IPS-18a (cell line): ENCODE measurements at regions not wholly inside any gene's neighbourhood (a gene's known extent, or its start where the extent isn't known, plus 50 kb on each side); places are given as distances from the start of the nearest gene placed in this dataset.

Experiments
- H3K27ac ChIP-seq: one replicate; pipeline ENCODE4 v1.5.1; 2013; ENCODE audit warnings: low read length
- H3K27me3 ChIP-seq: one replicate; pipeline ENCODE4 v1.6.1; 2013; ENCODE audit warnings: mild to moderate bottlenecking, low read length; ENCODE audit not compliant: control insufficient read depth, insufficient read depth
- H3K36me3 ChIP-seq: one replicate; pipeline ENCODE4 v1.6.1; 2013; ENCODE audit warnings: low read depth, low read length; ENCODE audit not compliant: control insufficient read depth
- H3K4me1 ChIP-seq: one replicate; pipeline ENCODE4 v1.6.1; 2013; ENCODE audit warnings: low read depth, low read length; ENCODE audit not compliant: control insufficient read depth
- H3K4me3 ChIP-seq: one replicate; pipeline ENCODE4 v1.5.1; 2013; ENCODE audit warnings: low read length
- H3K9ac ChIP-seq: one replicate; pipeline ENCODE4 v1.6.1; 2013; ENCODE audit warnings: mild to moderate bottlenecking, low read length, moderate library complexity
- H3K9me3 ChIP-seq: one replicate; pipeline ENCODE4 v1.6.1; 2013; ENCODE audit warnings: low read depth, low read length; ENCODE audit not compliant: control insufficient read depth

DNA sequence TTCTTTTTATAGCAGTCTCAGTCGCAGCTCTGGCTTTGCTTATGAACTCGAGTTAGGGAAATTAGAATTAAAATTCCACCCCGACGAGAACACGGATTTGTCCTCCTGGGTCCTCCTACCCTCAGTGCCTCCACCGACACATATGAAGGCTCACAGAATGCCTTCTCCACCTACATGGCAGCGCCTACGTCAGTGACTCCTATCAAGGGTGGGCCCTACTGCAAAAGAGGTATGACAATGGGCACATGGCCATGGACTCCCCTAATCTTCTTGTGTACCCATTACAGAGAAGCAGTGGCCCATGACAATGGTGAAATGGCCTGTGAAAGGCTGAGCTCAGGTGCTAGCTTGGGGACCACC is 173.0 kb upstream of the TLE3 start:
- no peaks in the 10 kb centered on the region for H3K36me3 ChIP-seq
- H3K9ac ChIP-seq, result no peak overlapping the region
- no peaks in the 10 kb centered on the region for H3K9me3 ChIP-seq
- H3K27me3 ChIP-seq, result no peaks in the 10 kb centered on the region
- H3K4me1 ChIP-seq, result peaks cover 6% of the 10 kb centered on the region
- no peak overlapping the region for H3K4me3 ChIP-seq
- no peak overlapping the region for H3K27ac ChIP-seq

DNA sequence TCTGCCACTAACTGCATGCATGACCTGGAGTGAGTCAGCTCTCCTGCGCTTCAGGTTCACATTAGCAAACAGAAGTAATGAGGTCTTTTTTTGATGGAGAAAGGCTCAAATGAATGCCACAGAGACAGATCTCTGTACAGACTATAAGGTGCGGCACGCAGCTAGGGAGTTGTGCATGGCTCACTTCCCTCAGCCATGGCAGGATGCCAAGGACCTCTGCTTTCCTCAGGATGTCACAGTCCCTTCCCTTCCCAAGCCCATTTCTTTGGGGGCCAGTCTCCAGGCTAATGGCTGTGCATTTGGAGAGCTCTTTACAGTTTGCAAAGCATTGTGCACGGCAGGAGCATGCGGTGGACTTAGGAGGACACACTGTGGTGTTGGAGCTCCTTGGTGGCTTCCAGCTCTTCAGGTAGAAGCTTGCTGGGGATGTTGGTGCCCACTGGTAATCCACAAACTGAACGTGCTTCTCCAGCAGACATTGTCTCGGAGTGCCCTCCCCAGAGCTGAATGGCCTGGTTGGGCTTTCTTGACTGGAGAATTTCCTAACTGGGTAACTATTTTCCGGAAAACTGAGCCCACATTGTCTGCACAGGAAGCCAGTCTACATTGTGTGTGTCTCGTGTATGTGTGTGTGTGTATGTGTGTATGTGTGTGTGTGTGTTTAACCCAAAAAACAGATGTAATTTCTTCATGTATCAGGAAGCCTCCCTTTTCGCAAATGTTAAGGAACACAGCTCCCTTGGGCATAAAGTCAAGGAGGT is 172.5 kb upstream of the TLE3 start:
- no peaks in the 10 kb centered on the region for H3K27me3 ChIP-seq
- peaks cover 6% of the 10 kb centered on the region for H3K4me1 ChIP-seq
- no peak overlapping the region for H3K27ac ChIP-seq
- no peak overlapping the region for H3K9ac ChIP-seq
- no peaks in the 10 kb centered on the region for H3K9me3 ChIP-seq
- no peak overlapping the region for H3K4me3 ChIP-seq
- H3K36me3 ChIP-seq, result no peaks in the 10 kb centered on the region

DNA sequence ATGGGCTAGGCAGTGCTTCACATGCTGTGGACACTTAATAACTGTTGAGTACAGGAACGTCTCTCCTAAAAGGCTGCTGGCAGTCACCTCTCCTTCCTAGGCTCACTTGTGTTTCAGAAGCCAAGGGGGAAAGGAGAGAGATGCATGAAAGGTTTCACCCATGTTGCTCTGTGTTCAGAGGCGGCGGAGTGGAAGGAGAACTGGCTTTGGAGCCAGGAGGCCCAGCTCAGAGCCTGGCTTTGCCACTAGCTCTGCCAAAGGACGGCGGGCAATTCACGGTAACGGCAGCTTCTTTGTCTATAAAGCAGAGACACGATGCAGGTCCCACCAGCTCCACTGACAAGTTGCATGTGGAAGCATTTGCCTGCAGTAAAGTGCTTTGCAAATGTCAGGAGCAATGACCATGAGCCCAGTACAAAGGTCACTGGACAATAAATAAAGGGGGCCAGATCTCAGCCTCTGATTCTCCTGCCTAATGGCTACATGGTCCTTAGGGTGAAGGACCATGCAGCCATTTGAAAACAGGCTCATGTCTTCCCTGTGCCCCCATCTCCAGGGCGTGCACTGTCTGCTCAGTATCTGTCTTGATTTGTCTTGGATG is 171.7 kb upstream of the TLE3 start:
- Histone ChIP-seq H3K9ac (no peak overlapping the region), H3K36me3 (no peaks in the 10 kb centered on the region), H3K4me3 (no peak overlapping the region), H3K27me3 (no peaks in the 10 kb centered on the region), H3K27ac (no peak overlapping the region), H3K4me1 (peaks cover 6% of the 10 kb centered on the region), H3K9me3 (no peaks in the 10 kb centered on the region)

DNA sequence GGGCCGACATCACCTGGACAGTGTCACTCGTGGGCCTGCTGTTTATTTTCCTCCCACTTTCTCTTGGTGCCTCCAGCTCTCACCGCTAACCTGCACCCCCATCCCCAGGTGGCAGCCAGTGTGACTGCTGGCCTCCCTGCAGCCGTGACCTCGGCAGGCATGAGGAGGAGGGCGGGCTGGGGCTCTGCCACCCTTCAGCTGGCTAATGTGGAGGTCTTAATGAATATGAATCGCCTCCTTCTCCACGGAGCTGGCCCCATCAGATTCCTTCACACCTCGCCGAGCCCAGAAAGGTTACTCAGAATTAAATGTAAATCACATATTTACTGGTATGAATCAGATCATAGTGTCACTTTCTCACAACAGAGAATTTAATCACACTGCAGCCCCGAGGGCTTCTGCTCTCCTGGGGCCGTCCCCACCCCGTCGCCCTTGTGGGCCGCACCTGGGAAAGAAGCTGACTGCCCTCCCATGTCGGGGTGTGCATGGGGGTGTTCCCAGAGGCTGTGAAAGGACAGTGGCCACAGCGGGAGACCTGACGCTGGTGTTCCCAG is 171.1 kb upstream of the TLE3 start:
- H3K4me1 ChIP-seq, result peaks cover 10% of the 10 kb centered on the region
- no peak overlapping the region for H3K9ac ChIP-seq
- no peak overlapping the region for H3K4me3 ChIP-seq
- no peak overlapping the region for H3K27ac ChIP-seq
- H3K36me3 ChIP-seq, result no peaks in the 10 kb centered on the region
- no peaks in the 10 kb centered on the region for H3K27me3 ChIP-seq
- no peaks in the 10 kb centered on the region for H3K9me3 ChIP-seq

DNA sequence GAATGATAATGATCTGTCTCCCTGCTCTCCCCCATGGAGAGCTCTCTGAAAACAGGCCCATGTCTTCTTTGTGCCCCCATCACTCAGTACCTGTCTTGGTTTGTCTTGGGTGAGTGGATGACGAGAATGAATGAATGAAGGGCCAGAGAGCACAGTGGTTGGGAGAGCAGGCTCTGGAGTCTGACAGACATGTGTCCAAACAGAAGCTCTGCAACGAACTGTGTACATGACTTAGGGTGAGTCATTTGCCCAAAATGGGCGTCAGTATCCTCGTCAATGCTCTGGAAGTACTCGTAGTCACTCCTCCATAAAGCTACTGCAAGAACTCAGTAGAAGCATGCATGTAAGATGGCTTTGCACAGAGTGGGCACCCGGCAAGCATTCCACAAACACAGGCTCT is 170.2 kb upstream of the TLE3 start:
- Histone ChIP-seq H3K36me3 (no peaks in the 10 kb centered on the region), H3K4me1 (peaks cover 14% of the 10 kb centered on the region), H3K27ac (no peak overlapping the region), H3K9ac (no peak overlapping the region), H3K9me3 (no peaks in the 10 kb centered on the region), H3K27me3 (no peaks in the 10 kb centered on the region), H3K4me3 (no peak overlapping the region)

DNA sequence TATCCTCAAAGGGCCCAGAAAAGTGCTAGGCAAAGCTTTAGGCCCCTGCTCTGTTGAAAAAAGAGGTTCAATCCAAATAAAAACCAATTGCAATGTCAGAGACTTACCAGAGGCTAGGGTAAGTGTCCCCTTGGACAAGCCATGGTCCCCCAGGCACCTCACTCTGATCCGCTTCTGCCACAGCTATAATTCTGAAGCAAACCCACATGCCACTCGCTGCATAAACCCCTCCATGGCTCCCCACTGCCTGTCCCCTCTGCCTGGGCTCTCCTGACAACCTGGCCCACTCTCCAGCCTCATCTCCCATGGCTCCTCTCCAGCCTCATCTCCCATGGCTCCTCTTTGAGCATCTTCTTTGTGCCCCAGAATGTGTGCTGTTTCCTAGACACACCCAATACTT is 169.6 kb upstream of the TLE3 start:
- Histone ChIP-seq H3K27ac (no peak overlapping the region), H3K9me3 (no peaks in the 10 kb centered on the region), H3K9ac (no peak overlapping the region), H3K4me3 (no peak overlapping the region), H3K4me1 (peaks cover 14% of the 10 kb centered on the region), H3K36me3 (no peaks in the 10 kb centered on the region), H3K27me3 (no peaks in the 10 kb centered on the region)

DNA sequence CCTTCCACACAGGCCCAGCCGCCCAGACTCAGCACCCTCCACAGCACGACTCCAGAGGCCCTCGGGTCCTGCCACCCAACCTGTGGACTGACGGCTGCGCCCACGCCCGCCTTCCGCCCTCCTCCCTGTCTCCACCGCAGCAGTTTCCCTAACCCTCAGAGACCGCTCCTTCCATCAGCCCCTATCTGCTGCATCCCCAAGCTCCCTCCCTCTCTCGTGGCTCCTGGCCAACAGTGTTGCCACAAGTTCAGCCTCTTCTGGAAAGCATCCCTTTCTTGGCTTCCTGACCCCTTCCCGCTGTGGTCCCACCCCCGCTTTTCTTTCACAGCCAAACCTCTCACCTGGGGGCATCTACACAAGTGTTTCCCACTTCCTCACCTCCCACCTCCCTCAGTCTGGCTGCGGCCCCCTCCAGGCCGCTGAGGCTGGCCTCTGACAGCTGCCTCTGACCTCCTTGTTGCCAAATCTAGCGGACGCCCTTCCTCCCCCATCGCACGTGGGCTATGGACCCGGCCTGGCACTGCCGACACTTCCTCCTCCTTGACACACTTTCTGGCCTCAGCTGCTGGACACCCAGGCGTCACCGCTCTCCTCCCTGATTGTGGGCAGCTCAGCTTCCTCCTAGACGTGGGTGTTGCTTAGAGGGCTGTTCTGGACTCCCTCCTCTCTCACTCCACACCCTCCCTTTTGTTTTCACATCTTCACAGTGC is 168.8 kb upstream of the TLE3 start:
- no peak overlapping the region for H3K4me3 ChIP-seq
- H3K9ac ChIP-seq, result no peak overlapping the region
- H3K27ac ChIP-seq, result no peak overlapping the region
- peaks cover 10% of the 10 kb centered on the region for H3K4me1 ChIP-seq
- H3K36me3 ChIP-seq, result no peaks in the 10 kb centered on the region
- no peaks in the 10 kb centered on the region for H3K9me3 ChIP-seq
- H3K27me3 ChIP-seq, result no peaks in the 10 kb centered on the region

DNA sequence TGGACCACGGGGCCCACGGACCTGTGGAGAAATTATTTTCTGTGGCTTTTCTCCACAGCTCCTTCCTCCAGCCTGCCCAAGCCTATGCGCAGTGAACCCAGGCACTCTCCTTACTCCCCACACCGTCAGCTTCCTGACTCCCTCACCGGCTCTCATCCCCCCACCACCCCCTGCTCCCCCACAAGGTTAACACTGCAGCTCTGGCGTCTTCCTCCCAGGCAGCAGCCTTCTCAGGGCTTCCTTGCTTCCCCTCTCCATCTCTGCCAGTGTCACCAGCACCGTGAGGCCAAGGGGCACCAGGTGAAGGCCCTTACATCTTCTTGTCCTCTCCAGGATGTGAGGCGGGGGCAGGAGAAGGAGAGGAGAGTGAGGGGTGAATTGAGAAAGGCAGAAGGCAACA is 168.3 kb upstream of the TLE3 start:
- H3K4me1 ChIP-seq, result peaks cover 8% of the 10 kb centered on the region
- no peak overlapping the region for H3K9ac ChIP-seq
- H3K27ac ChIP-seq, result no peak overlapping the region
- H3K4me3 ChIP-seq, result no peak overlapping the region
- no peaks in the 10 kb centered on the region for H3K9me3 ChIP-seq
- no peaks in the 10 kb centered on the region for H3K27me3 ChIP-seq
- no peaks in the 10 kb centered on the region for H3K36me3 ChIP-seq

DNA sequence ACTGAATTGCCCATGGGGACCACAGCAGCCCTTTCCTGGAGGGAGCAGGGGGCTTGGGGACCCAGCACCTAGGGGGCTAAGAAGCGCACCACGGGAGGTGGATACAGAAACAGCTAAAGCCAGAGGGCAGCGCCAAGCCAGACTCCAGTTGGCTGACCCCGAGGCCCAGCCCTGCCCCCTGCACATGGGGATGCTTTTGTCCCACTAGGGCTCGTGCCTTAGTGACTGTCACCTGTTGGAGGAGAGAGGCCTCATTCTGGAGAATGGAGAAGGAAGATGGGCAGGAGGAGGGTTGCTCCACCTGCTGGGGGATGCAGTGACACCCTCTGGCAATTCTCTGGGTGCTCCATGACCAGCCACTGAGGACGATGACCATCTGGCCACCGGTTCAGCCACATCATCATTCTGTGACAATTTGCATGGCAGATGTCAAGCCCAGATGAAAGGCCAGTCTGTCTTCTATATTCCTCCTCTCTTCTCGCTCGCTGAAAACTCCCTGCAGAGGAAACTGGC is 167.8 kb upstream of the TLE3 start:
- H3K9ac ChIP-seq, result no peak overlapping the region
- H3K9me3 ChIP-seq, result no peaks in the 10 kb centered on the region
- no peak overlapping the region for H3K4me3 ChIP-seq
- no peaks in the 10 kb centered on the region for H3K27me3 ChIP-seq
- H3K36me3 ChIP-seq, result no peaks in the 10 kb centered on the region
- no peak overlapping the region for H3K27ac ChIP-seq
- peaks cover 8% of the 10 kb centered on the region for H3K4me1 ChIP-seq

DNA sequence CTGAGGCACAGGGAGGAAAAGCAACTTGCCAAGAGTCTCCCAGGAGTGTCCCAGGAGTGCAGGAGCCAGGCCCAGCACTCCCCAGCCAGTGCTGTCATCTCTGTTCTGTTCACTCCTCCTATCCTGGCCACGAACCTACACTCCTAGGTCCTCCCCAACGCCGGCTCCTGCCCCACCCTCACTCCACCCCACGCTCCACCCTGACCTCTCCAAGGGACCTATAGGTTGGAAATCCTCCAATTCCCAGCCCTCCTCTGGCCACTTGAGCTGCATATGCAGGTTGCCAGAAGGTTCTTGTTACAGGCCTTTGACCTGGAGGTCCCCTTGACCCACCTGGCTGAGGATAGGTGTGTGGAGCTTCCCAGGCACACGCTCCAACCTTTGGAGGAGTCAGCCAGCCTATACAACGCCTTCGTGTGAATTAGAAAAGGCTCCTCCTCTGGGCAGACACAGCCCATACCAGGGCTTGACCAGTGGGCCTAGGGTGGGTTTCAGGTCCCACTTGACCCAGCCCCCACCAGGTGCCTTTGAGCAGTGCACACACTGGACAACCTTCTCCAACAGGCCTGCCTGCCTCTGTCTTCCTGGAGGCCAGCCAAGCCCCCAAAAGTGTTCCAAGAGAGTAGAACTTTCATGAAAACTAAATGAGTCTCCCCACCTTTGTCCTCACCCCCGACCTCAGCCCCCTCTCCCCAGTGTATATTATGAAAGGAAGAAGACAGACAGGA is 167.2 kb upstream of the TLE3 start:
- H3K4me3 ChIP-seq, result no peak overlapping the region
- H3K27me3 ChIP-seq, result no peaks in the 10 kb centered on the region
- H3K4me1 ChIP-seq, result peaks cover 8% of the 10 kb centered on the region
- no peak overlapping the region for H3K9ac ChIP-seq
- H3K9me3 ChIP-seq, result no peaks in the 10 kb centered on the region
- H3K27ac ChIP-seq, result no peak overlapping the region
- H3K36me3 ChIP-seq, result no peaks in the 10 kb centered on the region

DNA sequence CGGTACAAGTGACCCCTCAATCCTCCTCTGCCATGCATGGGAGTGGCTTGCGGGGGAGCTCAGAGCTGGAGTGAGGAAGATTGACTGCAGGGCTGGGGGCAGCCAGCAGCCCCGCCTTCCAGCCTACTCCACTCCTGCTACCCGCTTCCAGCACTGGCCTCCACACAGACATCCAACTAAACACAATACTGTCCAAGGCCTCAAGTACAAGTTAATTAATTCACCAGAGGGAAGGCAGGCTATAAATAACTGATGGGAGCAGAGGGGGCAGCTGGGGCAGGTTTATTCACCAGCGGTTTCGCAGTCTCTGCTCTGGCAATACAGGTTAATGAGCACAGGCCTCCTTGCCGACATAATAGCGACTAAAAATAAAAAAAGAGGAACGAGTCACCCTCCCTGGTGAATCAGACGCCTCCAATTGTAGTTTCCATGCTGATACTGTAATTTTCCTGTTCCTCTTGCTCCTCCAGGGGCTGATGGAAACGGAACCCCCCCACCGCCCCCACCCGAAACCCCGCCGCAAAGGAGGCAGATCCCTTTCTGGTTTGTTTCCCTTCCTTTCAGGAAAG is 166.4 kb upstream of the TLE3 start:
- Histone ChIP-seq H3K27ac (no peak overlapping the region), H3K36me3 (no peaks in the 10 kb centered on the region), H3K9ac (no peak overlapping the region), H3K4me1 (peaks cover 8% of the 10 kb centered on the region), H3K4me3 (no peak overlapping the region), H3K9me3 (no peaks in the 10 kb centered on the region), H3K27me3 (no peaks in the 10 kb centered on the region)
